MG63 (cell line): ENCODE measurements at regions not wholly inside any gene's neighbourhood (a gene's known extent, or its start where the extent isn't known, plus 50 kb on each side); places are given as distances from the start of the nearest gene placed in this dataset.
"Not testable (repeated sequence)": the region's sequence is repeated elsewhere in the genome, so short reads cannot be mapped to it uniquely, and the experiment has no call there.

ENCODE experiments used
- DNase-seq: peaks from one replicate; pipeline ENCODE4 v3.0.0-alpha.2; 2020
- H3K27me3 ChIP-seq: fragments of 250-450 bp; sonication (Bioruptor Pico); 2 replicates; pipeline ENCODE4 v1.5.1; 2020; ENCODE audit warnings: mild to moderate bottlenecking, moderate library complexity
- H3K36me3 ChIP-seq: fragments of 250-450 bp; sonication (Bioruptor Pico); 2 replicates; pipeline ENCODE4 v1.5.1; 2020; ENCODE audit warnings: mild to moderate bottlenecking, moderate library complexity
- H3K4me3 ChIP-seq: fragments of 250-450 bp; sonication (Bioruptor Pico); 2 replicates; pipeline ENCODE4 v1.5.1; 2020; ENCODE audit warnings: mild to moderate bottlenecking, moderate library complexity
- H3K9me3 ChIP-seq: fragments of 250-450 bp; sonication (Bioruptor Pico); 2 replicates; pipeline ENCODE4 v1.5.1; 2020; ENCODE audit warnings: mild to moderate bottlenecking, moderate library complexity

DNA sequence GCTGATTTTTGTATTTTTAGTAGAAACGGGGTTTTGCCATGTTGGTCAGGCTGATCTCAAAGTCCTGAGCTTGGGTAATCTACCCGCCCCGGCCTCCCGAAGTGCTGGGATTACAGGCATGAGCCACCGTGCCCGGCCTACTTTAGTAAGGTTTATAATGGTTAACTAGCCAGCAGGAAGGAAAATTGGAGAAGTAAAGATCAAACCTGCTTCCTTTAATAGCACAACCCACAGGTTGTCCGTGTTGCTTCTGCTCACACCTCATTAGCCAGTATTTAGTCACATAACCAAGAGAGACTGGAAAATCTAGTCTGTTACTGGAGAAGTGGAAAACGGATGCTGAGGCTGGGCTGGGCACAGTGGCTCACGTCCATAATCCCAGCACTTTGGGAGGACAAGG, 51.9 kb upstream of the TBL1XR1 start:
- H3K4me3 ChIP-seq, result no peak overlapping the region
- no peak for DNase-seq

DNA sequence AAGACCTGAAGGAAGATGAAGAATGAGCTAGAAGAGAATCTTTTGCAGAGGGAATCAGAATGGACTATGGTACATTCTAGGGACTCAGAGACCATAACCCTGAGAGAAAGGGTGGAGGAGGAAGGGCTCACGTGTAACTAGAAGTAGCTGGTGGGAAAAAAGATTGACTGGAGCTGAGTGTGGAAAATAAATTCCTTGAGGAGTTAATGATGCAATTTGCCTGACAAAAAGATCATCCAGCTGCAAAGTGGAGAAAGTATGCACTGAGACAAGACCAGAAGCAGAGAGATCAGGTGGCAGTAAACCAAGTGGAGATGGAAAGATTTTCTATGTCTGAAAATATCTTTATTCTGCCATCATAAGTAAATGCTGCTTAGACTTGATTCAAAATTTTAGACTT, 52.9 kb upstream of the TBL1XR1 start:
- Histone ChIP-seq H3K27me3 (no peaks in the 10 kb centered on the region), H3K4me3 (no peak overlapping the region), H3K36me3 (no peaks in the 10 kb centered on the region), H3K9me3 (peaks cover 7% of the 10 kb centered on the region)
- no peak for DNase-seq

More for the DNA sequence above, 51.9 kb upstream of the TBL1XR1 start:
- Histone ChIP-seq H3K9me3 (0 out of 2 replicates have a peak, but pooled peaks cover 2% of the 10 kb centered on the region), H3K27me3 (no peaks in the 10 kb centered on the region), H3K36me3 (no peaks in the 10 kb centered on the region)

DNA sequence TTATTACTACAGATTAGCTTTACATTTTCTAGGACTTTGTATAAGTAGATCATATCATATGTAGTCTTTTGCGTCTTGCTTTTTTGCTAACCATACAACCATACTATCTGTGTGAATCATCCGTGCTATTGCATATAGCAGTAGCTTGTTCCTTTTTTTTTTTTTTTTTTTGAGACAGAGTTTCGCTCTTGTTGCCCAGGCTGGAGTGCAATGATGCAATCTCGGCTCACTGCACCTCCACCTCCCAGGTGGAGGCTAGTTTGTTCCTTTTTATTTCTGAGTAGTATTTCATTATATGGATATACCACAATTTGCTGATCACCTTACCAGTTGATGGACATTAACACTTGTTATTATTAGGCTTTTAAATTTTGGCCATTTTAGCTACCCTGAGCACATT, 54.5 kb upstream of the TBL1XR1 start:
- H3K36me3 ChIP-seq, result no peaks in the 10 kb centered on the region
- H3K27me3 ChIP-seq, result no peaks in the 10 kb centered on the region
- DNase-seq, result no peak
- peaks cover 9% of the 10 kb centered on the region for H3K9me3 ChIP-seq
- H3K4me3 ChIP-seq, result no peak overlapping the region

DNA sequence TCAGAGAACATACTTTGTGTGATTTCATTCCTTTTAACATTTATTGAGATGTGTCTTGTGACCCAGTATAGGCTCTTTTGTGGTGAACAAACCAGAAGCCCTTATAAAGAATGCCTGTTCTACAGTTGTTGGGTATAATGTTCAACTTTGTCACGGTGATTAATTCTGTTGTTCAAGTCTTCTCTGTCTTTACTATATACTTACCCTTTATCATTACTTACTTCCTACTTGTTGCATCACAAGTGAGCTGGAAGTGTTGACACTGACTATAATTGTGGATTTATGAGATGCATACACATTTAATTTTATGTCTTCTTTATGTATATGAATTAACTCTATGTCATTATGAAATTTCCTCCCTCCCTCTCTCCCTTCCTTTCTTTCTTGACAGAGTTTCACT, 59.7 kb upstream of the TBL1XR1 start:
- H3K27me3 ChIP-seq, result no peaks in the 10 kb centered on the region
- H3K9me3 ChIP-seq, result peaks cover 6% of the 10 kb centered on the region
- no peak for DNase-seq
- no peak overlapping the region for H3K4me3 ChIP-seq
- no peaks in the 10 kb centered on the region for H3K36me3 ChIP-seq

DNA sequence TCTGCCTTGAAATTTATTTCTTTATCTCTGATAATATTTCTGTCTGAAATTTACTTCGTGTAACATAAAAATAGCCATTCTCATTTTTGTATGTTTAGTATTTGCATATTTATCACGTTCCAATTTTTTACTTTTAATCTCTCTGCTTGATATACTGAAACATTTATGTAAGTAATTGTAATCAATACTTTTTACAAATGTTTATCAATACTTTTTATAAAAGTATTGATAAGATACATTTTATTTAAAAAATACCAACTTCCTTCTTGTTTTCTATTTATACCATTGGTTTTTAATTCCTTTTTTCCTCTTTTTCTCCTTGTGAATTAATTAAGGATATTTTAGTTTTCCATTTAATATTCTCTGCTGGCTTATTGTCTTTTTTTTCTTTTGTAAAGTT, 60.3 kb upstream of the TBL1XR1 start:
- peaks cover 6% of the 10 kb centered on the region for H3K9me3 ChIP-seq
- no peak overlapping the region for H3K4me3 ChIP-seq
- no peak for DNase-seq
- no peaks in the 10 kb centered on the region for H3K27me3 ChIP-seq
- no peaks in the 10 kb centered on the region for H3K36me3 ChIP-seq

DNA sequence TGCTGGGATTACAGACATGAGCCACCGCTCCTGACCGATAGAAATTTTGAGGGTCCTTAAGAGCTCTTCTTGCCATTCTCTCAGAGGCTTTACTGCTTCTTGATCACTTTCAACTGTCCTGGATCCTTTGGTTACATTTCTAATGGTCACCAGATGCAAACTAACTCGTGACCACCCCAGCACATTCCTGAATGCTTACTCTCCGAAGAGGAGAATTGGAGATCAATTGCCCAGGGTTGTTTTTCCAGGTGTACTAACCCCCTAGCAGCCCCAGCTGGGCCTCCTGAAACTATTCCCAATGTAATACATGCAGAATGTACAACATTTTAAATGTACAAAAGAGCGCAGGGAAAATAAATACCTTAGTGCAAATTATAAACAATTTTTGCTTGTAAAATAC, 65.1 kb upstream of the TBL1XR1 start:
- DNase-seq, result no peak
- no peak overlapping the region for H3K4me3 ChIP-seq
- H3K9me3 ChIP-seq, result no peaks in the 10 kb centered on the region

DNA sequence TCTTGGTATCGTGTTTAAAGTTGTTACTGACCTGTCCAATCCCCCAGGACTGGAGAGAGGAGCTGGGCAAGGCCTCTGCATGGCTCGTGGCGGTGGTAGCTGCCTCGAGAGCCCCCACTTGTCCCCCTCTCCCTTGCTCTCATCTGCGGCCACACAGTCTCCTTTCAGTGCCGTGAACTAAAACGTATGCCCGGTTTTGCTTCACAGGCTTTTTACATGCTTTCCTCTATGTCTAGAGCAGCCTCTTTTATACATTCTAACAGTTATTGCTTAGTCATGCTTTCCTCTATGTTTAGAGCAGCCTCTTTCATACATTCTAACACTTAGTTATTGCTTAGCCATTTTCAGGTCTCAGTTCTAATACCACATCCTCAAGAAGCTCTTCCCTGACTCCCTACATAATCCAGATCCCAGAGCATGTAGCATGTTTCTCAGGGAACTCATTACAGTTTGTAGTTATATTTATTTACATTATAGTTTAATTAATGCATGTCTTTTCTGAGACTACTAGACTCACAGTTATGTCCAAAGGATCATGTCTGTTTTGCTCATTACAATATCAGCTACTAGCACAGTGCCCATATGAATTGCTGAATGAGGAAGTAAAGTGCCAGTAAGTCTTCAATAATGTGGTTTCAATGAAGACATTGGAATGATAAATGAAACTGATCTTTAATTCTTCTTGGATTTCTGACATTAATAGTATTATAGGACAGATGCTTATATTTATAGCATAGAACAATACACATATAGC, 66.5 kb upstream of the TBL1XR1 start:
- no peak for DNase-seq
- no peaks in the 10 kb centered on the region for H3K9me3 ChIP-seq
- no peak overlapping the region for H3K4me3 ChIP-seq
- no peaks in the 10 kb centered on the region for H3K36me3 ChIP-seq
- H3K27me3 ChIP-seq, result no peaks in the 10 kb centered on the region

More for the DNA sequence above, 65.1 kb upstream of the TBL1XR1 start:
- Histone ChIP-seq H3K27me3 (no peaks in the 10 kb centered on the region), H3K36me3 (no peaks in the 10 kb centered on the region)

DNA sequence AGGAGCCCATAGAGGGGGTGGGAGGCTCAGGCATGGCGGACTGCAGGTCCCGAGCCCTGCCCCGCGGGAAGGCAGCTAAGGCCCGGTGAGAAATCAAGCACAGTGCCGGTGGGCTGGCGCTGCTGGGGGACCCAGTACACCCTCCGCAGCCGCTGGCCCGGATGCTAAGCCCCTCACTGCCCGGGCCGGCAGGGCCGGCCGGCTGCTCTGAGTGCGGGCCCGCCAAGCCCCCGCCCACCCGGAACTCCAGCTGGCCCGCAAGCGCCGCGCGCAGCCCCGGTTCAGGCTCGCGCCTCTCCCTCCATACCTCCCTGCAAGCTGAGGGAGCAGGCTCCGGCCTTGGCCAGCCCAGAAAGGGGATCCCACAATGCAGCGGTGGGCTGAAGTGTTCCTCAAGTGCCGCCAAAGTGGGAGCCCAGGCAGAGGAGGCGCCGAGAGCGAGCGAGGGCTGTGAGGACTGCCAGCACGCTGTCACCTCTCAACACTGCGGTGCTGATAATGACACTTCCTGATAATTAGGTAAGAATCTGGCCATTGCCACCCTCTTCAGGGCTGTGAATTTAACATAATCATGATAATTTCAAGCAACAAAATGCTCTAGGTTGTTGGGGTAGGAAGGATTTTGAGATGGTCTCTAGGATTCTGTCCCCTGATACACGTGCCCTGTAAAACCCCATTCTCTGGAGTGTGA, 74.7 kb upstream of the TBL1XR1 start:
- H3K4me3 ChIP-seq, DNase-seq, H3K9me3 ChIP-seq, H3K27me3 ChIP-seq, H3K36me3 ChIP-seq: not testable (repeated sequence)

DNA sequence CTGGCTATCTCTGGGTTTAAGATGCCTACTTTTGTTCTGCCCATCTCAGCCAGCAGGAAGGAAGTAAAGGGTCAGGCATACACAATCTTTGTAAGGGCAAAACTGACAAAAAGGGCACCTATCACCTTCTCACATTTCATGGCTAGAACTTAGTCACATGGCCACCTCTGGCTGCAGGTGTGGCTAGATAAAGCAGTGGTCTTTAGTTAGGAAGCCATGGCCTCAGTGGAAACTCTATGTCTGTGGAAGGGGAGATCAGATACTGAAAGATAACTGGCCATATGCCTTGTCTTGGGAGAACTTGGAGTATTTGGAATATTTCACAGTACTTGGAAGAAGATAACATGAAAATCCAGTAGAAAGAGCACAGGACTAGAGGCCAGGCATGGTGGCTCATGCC, 80.7 kb upstream of the TBL1XR1 start:
- Histone ChIP-seq H3K9me3 (no peaks in the 10 kb centered on the region), H3K27me3 (no peaks in the 10 kb centered on the region), H3K4me3 (no peak overlapping the region), H3K36me3 (no peaks in the 10 kb centered on the region)
- no peak for DNase-seq

DNA sequence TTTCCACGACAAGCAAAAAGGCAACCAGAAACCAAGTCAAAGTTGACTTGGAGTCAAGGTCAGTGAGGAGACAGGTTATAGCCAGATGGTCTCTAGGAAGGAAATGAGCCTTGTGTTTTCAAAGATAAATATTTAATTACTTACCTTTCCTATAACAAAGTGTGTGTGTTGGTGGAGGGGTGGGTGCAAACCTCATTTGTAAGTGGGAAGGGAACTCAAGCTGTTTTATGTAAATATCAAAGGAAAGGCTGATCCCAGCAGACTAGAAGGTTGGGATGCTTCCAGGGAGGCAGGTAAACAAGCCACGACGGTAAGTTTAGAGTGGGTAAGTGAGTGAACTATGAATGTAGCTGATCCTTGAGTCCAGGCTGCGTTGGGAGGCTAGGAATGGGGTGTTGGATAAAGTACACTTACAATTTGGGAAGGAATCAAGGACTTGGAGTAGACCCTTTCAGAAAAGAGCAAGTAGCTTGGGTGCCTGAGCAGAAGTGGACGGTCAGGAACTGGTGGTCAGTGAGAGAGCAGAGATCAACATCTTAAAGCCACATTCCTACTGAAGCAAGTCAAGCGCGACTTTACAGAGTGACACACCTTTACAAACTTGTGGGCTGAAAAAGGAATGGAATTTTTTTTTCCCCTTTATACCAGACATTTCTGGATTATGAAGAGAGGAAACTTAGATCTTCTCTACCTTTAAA, 82.0 kb upstream of the TBL1XR1 start:
- Histone ChIP-seq H3K27me3 (no peaks in the 10 kb centered on the region), H3K36me3 (no peaks in the 10 kb centered on the region), H3K4me3 (no peak overlapping the region), H3K9me3 (no peaks in the 10 kb centered on the region)
- DNase-seq, result no peak

DNA sequence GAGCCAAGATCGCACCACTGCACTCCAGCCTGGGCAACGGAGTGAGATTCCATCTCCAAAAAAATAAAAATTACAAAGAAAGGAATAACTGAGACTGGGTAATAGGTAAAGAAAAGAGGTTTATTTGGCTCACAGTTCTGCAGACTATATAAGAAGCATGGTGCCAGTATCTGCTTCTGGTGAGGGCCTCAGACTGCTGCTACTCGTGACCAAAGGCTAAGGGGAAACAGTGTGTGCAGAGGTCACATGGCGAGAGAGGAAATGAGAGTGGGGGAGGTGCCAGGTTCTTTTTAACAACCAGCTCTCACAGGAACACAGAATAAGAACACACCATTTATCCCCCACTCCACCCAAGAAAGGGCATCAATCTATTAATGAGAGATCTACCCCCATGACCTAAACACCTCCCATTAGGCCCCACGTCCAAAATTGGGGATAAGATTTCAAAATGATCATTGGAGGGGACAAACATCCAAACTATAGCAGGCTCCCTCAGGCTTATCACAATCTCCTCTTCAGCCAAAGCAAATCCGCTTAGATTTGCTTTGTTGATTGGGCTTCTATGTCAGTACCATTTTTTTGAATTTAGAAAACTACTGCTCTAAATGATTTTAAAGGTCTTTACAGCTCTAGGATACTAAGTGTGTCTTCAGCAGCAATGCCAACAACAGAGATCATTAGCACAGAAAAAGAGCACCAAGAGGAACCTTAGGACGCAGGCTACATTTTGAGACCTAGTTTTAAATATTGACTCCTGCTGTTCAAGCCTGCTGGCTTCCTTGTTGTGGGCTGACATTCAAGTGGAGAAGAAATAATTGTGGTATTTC, 84.2 kb upstream of the TBL1XR1 start:
- Histone ChIP-seq H3K4me3 (no peak overlapping the region), H3K9me3 (no peaks in the 10 kb centered on the region), H3K36me3 (no peaks in the 10 kb centered on the region), H3K27me3 (no peaks in the 10 kb centered on the region)
- no peak for DNase-seq

DNA sequence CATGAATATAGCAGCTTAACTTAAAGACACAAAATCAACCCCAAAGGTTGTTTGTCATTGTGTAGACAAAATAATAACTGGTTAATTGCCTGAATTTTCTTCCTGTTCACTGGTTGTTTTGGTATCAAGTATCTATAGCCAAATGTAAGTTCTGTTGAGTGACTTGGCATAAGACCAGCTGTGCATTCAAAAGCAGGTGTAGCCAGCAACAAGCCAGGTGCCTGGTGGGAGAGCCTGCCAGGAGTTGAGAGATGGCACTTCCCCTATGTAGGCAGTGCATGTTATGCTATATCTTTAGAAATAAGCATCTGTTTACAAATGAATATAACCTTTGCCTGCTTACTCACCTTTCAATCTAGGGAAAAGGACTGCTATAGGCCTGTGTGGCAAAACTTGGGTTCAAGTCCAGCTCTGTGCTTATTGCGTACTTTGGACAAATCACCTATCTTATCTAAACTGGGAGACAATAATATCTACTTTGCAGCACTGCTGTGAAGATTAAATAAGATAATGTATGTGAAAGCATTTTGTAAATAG, 84.9 kb upstream of the TBL1XR1 start:
- H3K36me3 ChIP-seq, result no peaks in the 10 kb centered on the region
- DNase-seq, result no peak
- H3K4me3 ChIP-seq, result no peak overlapping the region
- no peaks in the 10 kb centered on the region for H3K27me3 ChIP-seq
- no peaks in the 10 kb centered on the region for H3K9me3 ChIP-seq

DNA sequence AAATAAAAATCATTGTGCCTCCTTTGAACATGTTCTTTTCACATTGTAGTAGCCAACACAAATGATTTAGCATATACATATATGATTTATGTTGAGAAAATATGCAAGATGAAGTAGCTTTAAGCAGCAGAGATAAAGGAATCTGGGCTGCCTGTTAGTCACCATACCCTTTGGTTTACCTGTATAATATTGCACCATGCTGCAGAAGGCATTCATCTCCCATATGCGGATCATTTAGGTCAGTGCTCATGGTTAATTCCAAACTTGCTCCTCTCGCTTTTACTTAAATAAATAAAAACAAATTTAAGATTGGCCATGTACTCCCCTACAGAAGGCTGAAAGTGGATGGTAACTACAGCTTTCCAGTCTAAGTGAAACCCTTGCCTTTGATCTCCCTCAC, 86.7 kb upstream of the TBL1XR1 start:
- DNase-seq, result no peak

DNA sequence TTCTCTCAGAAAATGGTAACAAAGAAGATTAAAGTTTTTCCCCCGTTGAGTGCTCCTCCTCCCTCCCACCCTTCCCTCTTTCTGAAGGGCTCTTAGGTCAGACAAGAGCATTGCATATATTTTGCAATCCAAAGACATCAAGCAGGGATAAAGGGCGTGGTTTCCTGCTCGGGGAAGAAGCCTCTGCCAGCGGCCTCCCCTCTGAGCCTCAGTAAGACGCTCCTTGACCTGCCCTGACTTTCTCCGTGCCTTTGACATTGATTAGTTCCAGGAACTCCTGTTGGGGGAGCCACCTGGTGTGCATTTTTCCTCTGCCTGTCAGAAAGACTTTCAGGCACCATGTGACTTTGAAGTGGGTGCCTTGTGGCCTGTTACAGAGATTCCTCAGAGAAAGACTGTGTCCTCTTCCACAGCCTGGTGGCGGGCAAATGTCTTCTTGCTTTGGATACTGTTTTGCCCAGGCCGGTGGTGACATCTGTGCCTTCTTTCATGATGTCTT, 87.2 kb upstream of the TBL1XR1 start:
- H3K9me3 ChIP-seq, result no peaks in the 10 kb centered on the region
- H3K27me3 ChIP-seq, result no peaks in the 10 kb centered on the region
- peak; percentile 55 for DNase-seq
- H3K4me3 ChIP-seq, result no peak overlapping the region
- no peaks in the 10 kb centered on the region for H3K36me3 ChIP-seq

More for the DNA sequence above, 86.7 kb upstream of the TBL1XR1 start:
- Histone ChIP-seq H3K9me3 (no peaks in the 10 kb centered on the region), H3K27me3 (no peaks in the 10 kb centered on the region), H3K36me3 (no peaks in the 10 kb centered on the region), H3K4me3 (no peak overlapping the region)

DNA sequence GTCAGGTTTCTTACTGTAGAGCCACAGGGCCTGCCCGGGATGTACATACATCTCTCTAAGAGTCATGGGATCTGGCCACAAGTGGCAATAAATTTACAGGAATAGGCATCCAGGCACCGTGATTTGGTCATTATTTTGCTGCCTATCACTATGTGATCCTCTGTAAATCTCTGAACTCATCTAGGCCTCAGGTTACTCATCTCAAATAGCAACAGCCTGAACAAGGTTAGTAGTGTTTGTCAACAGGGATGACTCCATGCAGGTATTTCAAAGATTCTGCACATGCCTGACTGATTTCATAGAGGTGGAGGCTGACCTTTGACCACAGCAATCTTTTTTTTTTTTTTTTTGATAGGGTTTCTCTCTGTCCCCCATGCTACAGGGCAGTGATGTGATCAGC, 88.8 kb upstream of the TBL1XR1 start:
- no peaks in the 10 kb centered on the region for H3K9me3 ChIP-seq
- H3K36me3 ChIP-seq, result no peaks in the 10 kb centered on the region
- no peak overlapping the region for H3K4me3 ChIP-seq
- no peaks in the 10 kb centered on the region for H3K27me3 ChIP-seq
- DNase-seq, result no peak

DNA sequence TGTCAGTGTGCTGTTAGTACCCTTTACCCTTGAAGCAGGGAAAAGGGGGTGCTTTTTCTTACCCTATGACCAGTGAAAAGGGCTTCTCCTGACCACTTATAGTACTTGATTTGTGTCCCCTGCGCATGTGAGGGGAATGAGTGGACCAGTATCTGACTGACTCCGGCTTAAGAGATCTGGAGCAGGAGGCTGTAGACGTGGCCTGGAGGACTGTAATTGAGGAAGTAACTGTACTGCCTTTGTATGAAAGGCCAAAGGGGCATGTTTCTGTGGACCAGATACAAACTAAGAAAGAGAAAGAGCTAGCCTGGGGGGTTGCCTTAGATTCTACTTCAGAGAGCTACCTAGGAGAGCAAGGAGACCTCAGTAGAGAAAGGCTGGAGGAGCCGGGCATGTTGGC, 89.9 kb upstream of the TBL1XR1 start:
- Histone ChIP-seq H3K4me3 (no peak overlapping the region), H3K27me3 (no peaks in the 10 kb centered on the region), H3K9me3 (no peaks in the 10 kb centered on the region), H3K36me3 (no peaks in the 10 kb centered on the region)
- no peak for DNase-seq
